Renal cortical epithelial cell (primary cell): ENCODE measurements at regions not wholly inside any gene's neighbourhood (a gene's known extent, or its start where the extent isn't known, plus 50 kb on each side); places are given as distances from the start of the nearest gene placed in this dataset.
A peak's percentile ranks its signal among the peaks of the same experiment; 100 is the strongest.

ENCODE experiments used
- DNase-seq: peaks from one replicate; pipeline ENCODE4 v3.0.0-alpha.2; 2011; ENCODE audit warnings: low read depth

DNA sequence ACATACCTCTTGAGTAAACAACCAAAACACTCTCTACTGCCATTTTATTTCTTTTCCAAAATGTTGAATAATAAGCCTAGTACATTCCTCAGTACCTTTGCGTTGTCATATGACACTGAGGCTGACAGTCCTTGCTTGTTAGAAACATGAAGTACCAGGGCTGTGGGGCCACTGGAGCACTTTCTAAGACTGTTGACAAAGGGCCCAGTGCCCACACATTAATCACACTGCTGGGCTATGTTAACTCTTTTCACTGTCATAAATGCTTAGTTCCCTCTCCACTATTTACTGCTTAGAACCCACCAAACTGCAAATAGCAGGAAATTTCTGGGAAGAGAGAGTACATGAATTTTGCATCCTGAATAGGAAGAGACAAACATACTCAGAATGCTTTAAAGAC lies 57.1 kb downstream of the FAM47B start:
- no peak for DNase-seq

DNA sequence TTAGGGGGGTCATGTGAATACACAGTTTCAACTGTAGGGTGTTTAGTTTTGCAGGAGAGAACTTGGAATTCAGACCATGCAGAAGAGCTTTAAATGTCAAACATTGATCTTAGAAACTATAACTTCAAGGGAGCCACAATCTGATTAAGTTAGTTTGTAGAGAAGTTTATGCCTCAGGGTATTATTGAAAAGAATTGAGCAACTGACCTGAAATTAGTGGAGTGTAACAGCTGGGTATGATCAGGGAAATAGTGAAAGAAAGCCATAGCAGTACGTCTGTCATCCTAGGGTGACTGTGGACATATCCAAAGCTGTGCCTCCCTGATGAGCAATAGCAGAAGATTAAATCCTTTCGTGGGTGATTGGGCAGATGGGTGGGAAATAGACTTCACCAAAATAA lies 63.8 kb downstream of the FAM47B start:
- peak; percentile 77 for DNase-seq

DNA sequence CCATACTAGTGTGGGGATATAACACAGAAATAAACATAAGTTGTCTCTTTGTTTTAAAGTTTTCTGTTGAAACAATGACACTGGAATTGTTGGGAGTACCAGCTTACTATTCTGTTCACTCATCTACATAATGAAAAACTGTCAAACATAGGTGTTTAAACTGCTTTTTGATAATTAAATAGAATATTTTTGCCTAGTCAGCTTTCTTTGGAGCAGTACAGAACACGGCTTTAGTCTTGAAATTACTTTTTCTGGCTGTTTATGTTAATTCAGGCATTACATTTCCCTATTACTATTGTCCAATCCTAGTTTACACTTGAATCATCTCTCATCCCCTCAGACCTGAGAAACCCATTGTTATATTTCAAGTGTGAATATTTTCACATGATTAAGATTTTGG lies 73.0 kb downstream of the FAM47B start:
- DNase-seq = no peak

DNA sequence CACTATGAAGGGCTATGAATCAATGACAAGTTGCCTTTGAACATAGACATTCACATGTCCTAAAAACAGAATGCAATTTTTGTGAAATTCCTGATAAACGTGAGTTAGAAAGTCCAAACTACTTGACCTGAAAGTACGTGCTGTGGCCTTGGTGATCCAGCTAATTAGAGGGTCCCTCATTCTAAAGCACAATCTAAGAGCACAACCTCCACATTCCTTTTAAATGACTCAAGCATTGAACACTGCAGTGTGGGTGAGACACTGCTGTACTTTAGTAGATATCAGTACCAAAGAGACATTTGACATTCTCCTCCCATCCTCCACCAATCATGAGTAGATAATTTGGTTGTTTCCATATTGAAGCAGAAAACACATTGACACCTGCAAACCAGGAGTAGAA lies 73.5 kb downstream of the FAM47B start:
- DNase-seq = peak; percentile 78

DNA sequence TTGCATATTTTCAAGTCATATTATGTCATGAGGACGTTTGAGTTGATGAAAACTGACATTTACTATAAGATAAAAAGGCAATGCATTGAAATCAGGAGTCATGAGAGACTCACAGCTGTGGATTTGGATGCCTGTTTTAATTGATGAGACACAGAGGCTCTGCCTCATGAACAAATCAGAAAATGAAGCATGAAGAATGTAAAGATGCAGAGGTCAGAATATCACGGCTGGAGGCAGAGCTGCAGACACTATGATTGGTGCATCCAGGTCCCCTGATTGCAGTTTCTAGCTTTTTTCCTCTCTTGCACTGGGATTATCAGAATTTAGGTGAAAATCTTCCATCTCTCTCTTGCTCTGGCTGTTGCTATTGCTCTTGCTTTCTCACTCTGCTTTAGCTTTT lies 74.7 kb downstream of the FAM47B start:
- DNase-seq = no peak

DNA sequence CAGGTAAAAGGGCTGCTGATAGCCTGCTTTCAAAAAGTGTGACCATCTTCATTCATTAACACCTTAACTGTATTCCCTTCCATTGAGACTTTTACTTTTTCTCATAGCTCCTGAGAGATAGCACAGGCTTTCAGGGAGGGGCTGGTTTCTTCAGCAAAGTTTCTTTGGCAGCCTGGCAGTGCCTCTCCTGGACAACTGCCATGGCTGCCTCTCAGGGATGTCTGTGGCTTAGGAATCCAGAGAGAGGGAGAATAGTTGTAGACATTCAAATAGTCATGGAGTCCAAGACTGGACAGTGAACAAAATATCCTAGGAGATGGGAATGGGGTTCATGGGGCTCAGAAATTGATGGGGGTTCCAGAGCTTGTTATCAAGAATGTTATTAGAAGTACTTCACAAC lies 81.1 kb downstream of the FAM47B start:
- DNase-seq = no peak

DNA sequence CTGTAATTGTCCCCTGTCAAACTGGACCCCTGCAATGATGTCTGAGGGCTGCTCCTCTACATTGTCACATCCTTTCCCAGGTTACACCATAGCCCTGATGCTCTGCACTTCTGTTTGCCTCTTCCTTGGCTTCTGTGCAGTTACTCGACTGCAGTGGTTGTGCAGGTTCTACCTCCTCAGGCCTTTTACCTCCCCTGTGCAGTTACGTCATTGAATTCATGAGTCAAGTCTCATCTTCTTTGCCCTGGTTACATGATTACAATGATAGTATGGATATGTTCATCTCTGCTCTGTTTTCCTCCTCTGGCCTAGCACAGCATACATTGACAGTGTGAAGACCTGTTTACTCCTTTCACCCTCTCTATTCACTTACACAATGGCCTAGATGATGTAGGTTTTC lies 83.2 kb downstream of the FAM47B start:
- no peak for DNase-seq

DNA sequence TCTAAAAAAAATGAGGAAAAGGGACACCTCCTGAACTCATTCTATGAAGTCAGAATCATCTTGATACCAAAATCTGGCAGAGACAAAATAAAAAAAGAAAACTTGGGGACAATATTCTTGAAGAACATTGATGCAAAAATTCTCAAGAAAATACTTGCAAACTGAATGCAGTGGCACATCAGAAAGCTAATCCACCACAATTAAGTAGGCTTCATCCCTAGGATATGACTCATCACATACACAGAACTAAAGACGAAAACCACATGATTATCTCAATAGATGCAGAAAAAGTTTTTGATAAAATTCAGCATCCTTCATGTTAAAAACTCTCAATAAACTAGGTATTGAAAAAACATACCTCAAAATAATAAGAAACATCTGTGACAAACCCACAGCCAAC lies 98.3 kb downstream of the FAM47B start:
- peak; percentile 4 for DNase-seq

DNA sequence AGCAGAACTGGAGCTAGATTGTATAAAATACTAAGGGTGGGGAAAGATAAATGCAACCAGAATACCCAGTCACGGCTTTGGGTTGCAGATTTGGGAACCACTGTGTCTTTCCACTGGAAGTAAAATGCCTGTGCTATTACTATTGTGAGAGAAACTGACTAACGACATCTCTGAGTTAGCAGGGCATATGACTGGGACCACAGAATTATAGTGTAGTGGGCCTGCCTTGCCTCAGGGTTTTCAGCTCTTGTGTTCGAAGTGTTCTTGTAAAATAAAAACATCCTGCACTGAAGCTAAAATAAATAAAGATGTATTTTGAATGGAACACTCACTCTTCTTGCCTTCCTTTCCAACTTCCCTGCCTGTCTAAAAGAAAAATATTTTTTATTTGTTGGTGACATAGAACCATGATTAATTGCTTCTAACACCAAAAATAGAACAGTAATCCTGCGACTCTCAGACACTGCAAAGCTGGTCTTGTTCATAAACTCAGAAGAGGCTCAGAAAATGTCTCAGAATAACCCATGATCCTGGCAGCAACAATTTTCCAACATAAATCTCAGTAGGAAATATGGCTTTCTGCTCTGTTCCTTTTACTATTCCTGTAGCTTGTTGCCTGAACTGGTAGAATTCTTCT lies 104.2 kb downstream of the FAM47B start:
- peak; percentile 15 for DNase-seq

DNA sequence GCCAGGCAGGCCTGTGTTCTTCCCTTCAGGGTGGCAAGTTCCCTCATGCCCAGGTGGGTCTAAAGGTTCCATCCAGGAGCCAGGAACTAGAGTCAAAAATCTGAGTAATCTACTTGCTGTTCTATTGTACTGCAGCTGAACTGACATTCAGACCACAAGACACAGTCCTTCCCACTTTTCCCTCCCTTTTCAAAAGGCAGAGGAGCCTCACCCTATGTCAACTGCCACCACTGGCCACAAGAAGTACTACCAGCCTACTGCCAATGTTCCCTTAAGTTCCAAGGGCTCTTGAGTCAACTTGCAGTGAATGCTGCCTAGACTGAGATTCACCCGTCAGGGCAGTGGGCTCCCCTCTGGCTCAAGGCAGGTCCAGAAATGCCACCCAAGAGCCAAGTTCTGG lies 133.5 kb downstream of the FAM47B start:
- DNase-seq = no peak

DNA sequence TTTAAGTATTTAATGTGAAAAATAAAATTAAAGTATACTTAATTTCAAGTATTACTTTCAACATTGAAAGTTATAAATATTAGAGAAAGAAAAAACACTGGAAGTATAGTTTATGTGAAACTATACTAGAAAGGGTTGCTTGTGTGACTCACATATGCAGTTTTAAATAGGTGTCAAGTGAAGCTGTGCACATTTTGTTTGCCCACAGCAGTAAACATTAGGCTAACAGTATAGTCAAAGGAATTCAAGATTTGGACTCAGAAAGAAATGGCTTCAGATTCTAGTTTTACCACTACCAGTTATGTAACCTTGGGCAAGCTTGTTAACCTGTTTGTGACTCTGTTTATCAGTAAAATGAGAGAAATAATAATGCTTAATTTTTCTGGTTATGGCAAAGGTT lies 148.2 kb downstream of the FAM47B start:
- DNase-seq = no peak

DNA sequence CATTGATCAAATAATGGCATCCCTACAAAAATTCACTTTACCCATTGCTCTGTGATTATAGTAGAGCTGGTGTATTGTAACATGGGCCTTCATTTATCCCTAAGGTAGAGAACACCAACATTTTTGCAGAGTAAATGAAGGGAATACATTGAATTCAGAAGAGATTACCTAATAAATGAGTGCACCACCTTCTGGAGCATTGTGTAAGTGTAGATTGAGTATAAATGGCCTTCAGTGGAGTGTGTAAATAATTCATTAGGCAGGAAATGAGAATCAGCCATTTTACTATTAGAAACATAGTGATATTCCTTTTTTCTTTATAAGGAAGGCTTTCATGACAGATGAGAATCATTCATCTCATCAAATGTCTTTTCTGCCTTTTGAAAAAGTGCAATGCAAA lies 155.8 kb downstream of the FAM47B start:
- DNase-seq = peak; percentile 25

DNA sequence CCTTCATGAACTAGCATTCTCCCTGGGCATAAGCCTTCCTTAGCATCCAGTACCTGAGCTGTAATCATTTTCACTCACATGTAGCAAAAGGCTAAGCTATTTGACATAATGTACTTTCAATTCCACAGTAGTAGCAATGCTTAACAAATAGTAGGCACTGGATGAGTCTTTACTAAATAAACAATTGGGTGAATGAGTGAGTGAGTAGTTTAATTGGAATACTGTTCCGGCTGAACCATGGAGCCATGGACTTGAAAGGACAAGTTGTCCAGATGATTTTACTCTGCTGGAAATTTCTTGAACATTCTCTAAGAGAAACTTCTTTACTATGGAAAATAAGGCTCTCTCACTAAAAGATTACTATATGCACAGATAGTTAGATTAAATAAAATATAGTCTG lies 159.3 kb downstream of the FAM47B start:
- peak; percentile 72 for DNase-seq

DNA sequence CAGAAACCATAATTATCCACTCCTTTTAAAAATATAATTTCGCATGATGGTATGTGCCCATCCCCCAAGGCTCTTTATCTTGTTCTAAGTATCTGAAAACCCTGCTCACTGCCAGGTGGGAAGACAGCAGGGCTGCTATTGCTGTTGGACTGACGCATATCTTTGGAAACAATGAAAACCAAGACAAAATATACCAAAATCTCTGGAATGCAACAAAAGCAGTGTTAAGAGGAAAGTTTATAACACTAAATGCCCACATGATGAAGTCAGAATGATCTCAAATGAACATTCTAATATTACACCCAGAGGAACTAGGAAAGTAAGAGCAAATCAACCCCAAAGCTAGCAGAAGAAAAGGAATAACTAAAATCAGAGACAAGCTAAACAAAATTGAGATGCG lies 162.0 kb downstream of the FAM47B start:
- no peak for DNase-seq

DNA sequence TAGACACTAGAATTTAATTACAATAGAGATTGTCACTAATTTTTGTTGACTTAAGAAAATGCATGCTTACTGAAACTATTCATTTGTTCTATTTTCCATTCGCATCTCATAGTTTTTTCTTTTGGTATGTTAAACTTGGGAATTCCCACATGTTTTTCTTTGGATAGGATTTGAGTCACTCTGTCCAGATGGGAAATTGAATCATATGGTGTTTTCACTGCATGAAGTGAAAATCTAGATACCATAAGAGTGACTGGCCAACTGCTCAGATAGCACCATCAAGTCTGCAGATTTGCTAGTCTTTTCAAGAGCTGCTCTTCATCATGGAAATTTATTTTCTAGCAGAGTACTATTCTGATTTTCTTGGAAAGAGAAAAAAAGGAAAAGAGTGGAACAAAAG lies 172.6 kb downstream of the FAM47B start:
- DNase-seq = peak; percentile 19

DNA sequence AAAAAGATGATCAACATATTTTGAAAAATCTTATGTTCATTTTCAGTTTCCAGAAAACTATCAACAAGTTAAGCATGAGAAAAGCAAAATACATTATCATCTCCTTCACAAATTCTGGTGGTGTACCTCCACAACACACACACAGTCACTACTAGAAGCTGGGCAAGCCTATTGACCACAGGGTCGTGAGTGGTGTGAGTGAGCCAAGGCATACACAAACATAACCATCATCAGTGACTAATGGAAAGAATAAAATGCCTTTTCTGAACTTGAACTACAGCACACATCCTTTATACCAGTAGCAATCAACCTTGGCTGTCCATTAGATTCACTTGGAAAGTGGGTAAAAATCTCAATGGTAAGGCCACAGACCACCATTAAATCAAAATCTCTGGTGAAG lies 180.2 kb downstream of the FAM47B start:
- peak; percentile 63 for DNase-seq

DNA sequence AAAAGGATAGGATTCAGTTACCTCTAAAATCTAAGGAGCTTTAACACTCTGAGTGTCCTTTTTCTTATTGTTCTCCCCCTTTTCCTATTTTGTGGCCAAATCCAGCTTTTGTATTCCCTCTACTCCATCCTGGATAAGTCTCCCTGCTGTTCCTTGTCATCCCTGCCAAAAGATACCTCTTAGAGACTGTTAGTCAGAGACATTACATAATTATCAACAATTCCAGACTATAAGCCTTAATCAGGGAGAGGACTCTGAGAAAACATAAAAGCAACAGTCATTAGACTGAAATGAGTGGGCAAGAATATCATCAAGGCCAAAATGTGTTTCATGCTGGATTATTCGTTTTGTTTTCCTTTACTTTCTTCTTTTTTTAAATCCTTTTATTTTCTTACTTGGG lies 206.9 kb downstream of the FAM47B start:
- DNase-seq = no peak

DNA sequence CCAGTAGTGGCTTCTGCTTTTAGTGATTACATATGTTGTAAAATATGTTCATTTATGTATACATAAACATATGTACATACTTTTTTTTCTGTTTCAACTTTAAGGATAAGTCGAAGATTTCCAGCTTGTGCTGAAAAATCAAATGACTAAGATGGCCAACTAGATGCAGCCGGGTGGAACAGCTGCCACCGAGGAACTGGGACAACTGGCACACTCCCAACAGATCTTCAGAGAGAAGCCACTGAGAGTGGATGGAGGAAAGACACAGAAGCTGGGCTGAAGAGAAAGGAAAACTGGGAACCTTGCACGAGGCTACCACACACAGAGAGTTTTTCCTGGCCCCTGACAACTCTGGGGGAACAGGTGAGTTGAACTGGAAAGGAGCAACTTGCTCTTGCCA lies 207.5 kb downstream of the FAM47B start:
- DNase-seq = no peak

DNA sequence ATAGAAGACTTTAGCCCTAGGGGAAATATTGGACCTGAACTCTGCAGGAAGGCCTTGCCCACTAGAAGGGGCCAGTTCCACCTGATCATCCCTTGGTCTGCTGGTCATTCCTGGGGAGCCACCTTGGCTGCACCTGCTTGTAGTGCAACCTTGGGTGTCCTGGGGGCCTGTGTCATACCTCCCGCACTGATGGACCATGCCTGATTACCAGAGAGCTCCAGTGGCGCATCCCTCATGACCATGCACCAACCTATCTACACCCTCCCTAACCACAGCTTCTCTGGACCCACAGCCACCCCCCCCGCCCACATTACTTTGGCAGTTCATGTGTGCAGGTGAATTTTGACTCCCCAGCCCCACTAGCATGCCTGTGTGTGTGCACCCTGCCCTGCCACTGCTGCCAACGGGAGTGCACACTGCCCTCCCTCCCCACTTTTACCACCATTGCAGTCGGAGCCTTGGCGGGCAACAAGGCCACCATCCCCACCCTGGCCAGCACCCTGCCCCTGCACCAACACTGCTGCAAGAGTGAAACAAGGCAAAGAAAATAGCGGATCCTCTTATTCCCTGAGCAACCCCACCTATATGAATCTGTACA lies 208.1 kb downstream of the FAM47B start:
- no peak for DNase-seq

DNA sequence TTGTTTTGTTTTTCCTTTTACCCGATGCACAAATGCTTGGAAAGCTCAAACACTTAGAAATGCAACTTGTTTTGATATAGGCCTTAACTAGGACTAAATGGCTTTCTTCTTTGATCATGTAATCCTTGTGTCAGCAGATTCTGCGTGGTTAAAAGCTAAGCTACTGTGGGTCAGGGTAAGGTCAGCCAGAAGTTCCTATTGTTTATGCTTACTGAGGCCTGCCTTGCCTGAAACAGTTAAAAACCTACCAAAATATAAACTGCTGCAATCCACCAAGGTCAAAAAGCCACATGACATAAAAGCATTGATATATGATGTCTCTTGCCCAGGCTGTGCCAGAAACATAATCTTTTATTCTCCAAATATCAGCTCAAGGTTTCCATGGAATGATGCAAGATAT lies 223.4 kb downstream of the FAM47B start:
- DNase-seq = peak; percentile 89
